Stimulated activated CD8-positive, alpha-beta memory T cell treated with anti-CD3 and anti-CD28 coated beads, Interleukin-12 subunit alpha, Interleukin-12 subunit beta, amount 100 ng/mL, for 4 hours (primary cell): ENCODE measurements at regions not wholly inside any gene's neighbourhood (a gene's known extent, or its start where the extent isn't known, plus 50 kb on each side); places are given as distances from the start of the nearest gene placed in this dataset.

ENCODE experiments used
- DNase-seq: peaks from one replicate; pipeline ENCODE4 v3.0.0-alpha.2; 2020; ENCODE audit warnings: low read depth

GRCh38 chr2:144865670-144866069, 345.8 kb upstream of the ZEB2 start:
- DNase-seq, result no peak

- no peak for DNase-seq
Observed at GRCh38 chr2:144859716-144860115, 339.8 kb upstream of the ZEB2 start.

- no peak for DNase-seq
Observed at GRCh38 chr2:144858211-144858610, 338.3 kb upstream of the ZEB2 start.

- no peak for DNase-seq
Observed at GRCh38 chr2:144854596-144854995, 334.7 kb upstream of the ZEB2 start.

GRCh38 chr2:144849612-144850011, 329.7 kb upstream of the ZEB2 start:
- no peak for DNase-seq

- DNase-seq, result no peak
Observed at GRCh38 chr2:144848423-144848822, 328.5 kb upstream of the ZEB2 start.

- DNase-seq, result no peak
Observed at GRCh38 chr2:144847347-144848080, 327.6 kb upstream of the ZEB2 start.

GRCh38 chr2:144836635-144837350, 316.9 kb upstream of the ZEB2 start:
- no peak for DNase-seq

- no peak for DNase-seq
Observed at GRCh38 chr2:144835634-144836350, 315.9 kb upstream of the ZEB2 start.

GRCh38 chr2:144834998-144835633, 315.2 kb upstream of the ZEB2 start:
- DNase-seq, result no peak

GRCh38 chr2:144834363-144834762, 314.4 kb upstream of the ZEB2 start:
- no peak for DNase-seq

- DNase-seq, result no peak
Observed at GRCh38 chr2:144833075-144833637, 313.2 kb upstream of the ZEB2 start.

- DNase-seq, result no peak
Observed at GRCh38 chr2:144832048-144832447, 312.1 kb upstream of the ZEB2 start.

GRCh38 chr2:144830543-144830942, 310.6 kb upstream of the ZEB2 start:
- DNase-seq, result no peak

- no peak for DNase-seq
Observed at GRCh38 chr2:144827404-144827803, 307.5 kb upstream of the ZEB2 start.

GRCh38 chr2:144826105-144826504, 306.2 kb upstream of the ZEB2 start:
- DNase-seq, result no peak

GRCh38 chr2:144825331-144826020, 305.6 kb upstream of the ZEB2 start:
- no peak for DNase-seq

GRCh38 chr2:144824306-144825080, 304.6 kb upstream of the ZEB2 start:
- DNase-seq, result no peak

- no peak for DNase-seq
Observed at GRCh38 chr2:144822966-144823365, 303.0 kb upstream of the ZEB2 start.

- no peak for DNase-seq
Observed at GRCh38 chr2:144812288-144812687, 292.4 kb upstream of the ZEB2 start.

GRCh38 chr2:144801766-144802165, 281.8 kb upstream of the ZEB2 start:
- DNase-seq, result no peak
